K562 (cell line): ENCODE measurements at regions not wholly inside any gene's neighbourhood (a gene's known extent, or its start where the extent isn't known, plus 50 kb on each side); places are given as distances from the start of the nearest gene placed in this dataset.

Experiments used
- ATAC-seq: fragments of 200-7000 bp; cut with Tn5 transposase; 3 replicates; pipeline ENCODE4 v1.9.1; 2020; ENCODE audit warnings: moderate library complexity
- BruUV-seq: library from RNA; stranded (reverse); fragments of 400-500 nt; replicated peaks from 2 replicates; lab custom pipeline; 2021; lab: Mats Ljungman, UMichigan
- CTCF ChIA-PET: fragments of 300-600 bp; formaldehyde crosslinking; extraction: SDS; loops from one replicate; lab custom pipeline; 2021; ENCODE audit warnings: low intra/inter-chr PET ratio; lab: Yijun Ruan, JAX
- POLR2A ChIA-PET: fragments of 300-600, 350-650 bp; sonication (Branson Sonifier 250); formaldehyde crosslinking; extraction: SDS; loops from one replicate; lab custom pipeline; 2021; ENCODE audit warnings: antibody characterized with exemption, inconsistent platforms; lab: Yijun Ruan, JAX
- DNase-seq, 4 experiments: peaks; one replicate each; pipeline versions ENCODE4 v3.0.0 to v3.0.0-alpha.2; 2011 to 2018; ENCODE audit warnings: low spot score in 3 of 4, mixed read lengths in 3 of 4; ENCODE audit errors: extremely low read depth in 1 of 4
- FAIRE-seq: peaks from 2 replicates; lab custom pipeline; 2011; peaks lifted over from hg19 to GRCh38; lab: Jason Lieb, UNC
- H2AFZ ChIP-seq: 2 replicates; pipeline ENCODE4 v1.6.0; 2011; ENCODE audit warnings: low read depth, low read length, control low read depth, inconsistent platforms
- H3K27ac ChIP-seq: fragments of 200-600 bp; 3 replicates; pipeline ENCODE4 v1.8.0; 2011; ENCODE audit warnings: low read depth, mild to moderate bottlenecking, control low read depth, inconsistent platforms, low read length, moderate library complexity, mixed read lengths; ENCODE audit errors: extremely low read depth
- H3K27me3 ChIP-seq, 2 experiments: fragments of 300-600 bp in 1 of 2; 2 replicates in 1 of 2; 3 replicates in 1 of 2; pipeline versions ENCODE4 v1.6.0 to v1.8.0; 2011; ENCODE audit warnings: inconsistent platforms in 2 of 2, low read length in 2 of 2, mild to moderate bottlenecking in 1 of 2, mixed read lengths in 1 of 2, moderate library complexity in 1 of 2; ENCODE audit not compliant: control insufficient read depth in 2 of 2, insufficient read depth in 2 of 2
- H3K36me3 ChIP-seq: fragments of 300-600 bp; 3 replicates; pipeline ENCODE4 v1.8.0; 2011; ENCODE audit warnings: mild to moderate bottlenecking, low read length, inconsistent platforms; ENCODE audit not compliant: control insufficient read depth, insufficient read depth
- H3K4me1 ChIP-seq, 2 experiments: fragments of 200-600 bp in 1 of 2; replicated peaks in 1 of 2; 2 replicates in 1 of 2; 3 replicates in 1 of 2; pipeline versions ENCODE4 v1.5.1 to v1.8.0; 2011; ENCODE audit warnings: inconsistent platforms in 2 of 2, low read length in 2 of 2, mild to moderate bottlenecking in 1 of 2, mixed read lengths in 1 of 2, moderate library complexity in 1 of 2; ENCODE audit not compliant: control insufficient read depth in 2 of 2, insufficient read depth in 2 of 2
- H3K4me2 ChIP-seq: 2 replicates; pipeline ENCODE4 v1.6.1; 2011; ENCODE audit warnings: low read length, control low read depth, inconsistent platforms, mixed read lengths; ENCODE audit not compliant: insufficient read depth
- H3K4me3 ChIP-seq: fragments of 200-600 bp; sonication (generic), shearing (Covaris generic); 2 replicates; pipeline ENCODE4 v1.5.1; 2016; ENCODE audit warnings: control low read depth, inconsistent platforms
- H3K79me2 ChIP-seq: fragments of 200-600 bp; 3 replicates; pipeline ENCODE4 v1.8.0; 2011; ENCODE audit warnings: low read length, inconsistent platforms; ENCODE audit not compliant: control insufficient read depth, insufficient read depth
- H3K9ac ChIP-seq, 2 experiments: 2 replicates each; pipeline versions ENCODE4 v1.6.0 to v1.6.1; 2011; ENCODE audit warnings: low read depth in 2 of 2, low read length in 2 of 2, control low read depth in 1 of 2, inconsistent platforms in 1 of 2, mild to moderate bottlenecking in 1 of 2, mixed read lengths in 1 of 2; ENCODE audit not compliant: insufficient read depth in 1 of 2
- H3K9me1 ChIP-seq: one replicate; pipeline ENCODE4 v1.6.0; 2011; ENCODE audit warnings: inconsistent platforms, mild to moderate bottlenecking, low read length, moderate library complexity; ENCODE audit not compliant: control insufficient read depth, insufficient read depth
- H3K9me3 ChIP-seq: replicated peaks from 2 replicates; pipeline ENCODE4 v1.5.1; 2011; ENCODE audit warnings: low read depth, low read length, inconsistent platforms; ENCODE audit not compliant: control insufficient read depth, insufficient read depth
- H4K20me1 ChIP-seq: replicated peaks from 2 replicates; pipeline ENCODE4 v1.6.1; 2011; ENCODE audit warnings: low read length, inconsistent platforms, mixed read lengths; ENCODE audit not compliant: control insufficient read depth, insufficient read depth
- ESRRA ChIP-seq: fragments of 450-650 bp; IDR thresholded peaks from 2 replicates; pipeline ENCODE4 v1.6.1; 2014; ENCODE audit warnings: low read depth, mild to moderate bottlenecking, moderate library complexity, borderline replicate concordance
- GTF3C2 ChIP-seq: IDR thresholded peaks from 3 replicates; pipeline ENCODE4 v1.6.1; 2011; ENCODE audit warnings: borderline replicate concordance, mild to moderate bottlenecking, moderate library complexity; ENCODE audit not compliant: insufficient read length; ENCODE audit errors: extremely low read depth
- JUNB ChIP-seq: fragments of 450-650 bp; formaldehyde crosslinking; conservative IDR thresholded peaks from 2 replicates; pipeline ENCODE4 v1.4.0; 2020; ENCODE audit warnings: mild to moderate bottlenecking
- KLF13 ChIP-seq: fragments of 450-650 bp; IDR thresholded peaks from 2 replicates; pipeline ENCODE4 v1.6.1; 2016; ENCODE audit warnings: missing genetic modification characterization, low read depth, mild to moderate bottlenecking, missing compliant biosample characterization, moderate library complexity, borderline replicate concordance
- KLF6 ChIP-seq: fragments of 250-450 bp; sonication (Bioruptor Pico); IDR thresholded peaks from 2 replicates; pipeline ENCODE4 v1.4.0; 2020; ENCODE audit warnings: mild to moderate bottlenecking, moderate library complexity, borderline replicate concordance
- STAT5A ChIP-seq: IDR thresholded peaks from 2 replicates; pipeline ENCODE4 v1.6.1; 2012; ENCODE audit warnings: low read length, inconsistent platforms, borderline replicate concordance
- STAT5B ChIP-seq: fragments of 250-450 bp; sonication (Bioruptor Pico); IDR thresholded peaks from 2 replicates; pipeline ENCODE4 v1.8.0; 2021; ENCODE audit warnings: mild to moderate bottlenecking, inconsistent platforms
- STAT6 ChIP-seq: sonication (generic); formaldehyde crosslinking; IDR thresholded peaks from 2 replicates; pipeline ENCODE4 v1.8.1; 2023; ENCODE audit warnings: mild to moderate bottlenecking, missing genetic modification reagents
- U2AF2 ChIP-seq: fragments of 200-400 bp; formaldehyde crosslinking; optimal IDR thresholded peaks from 2 replicates; pipeline ENCODE3; 2017; ENCODE audit warnings: low read depth, mild to moderate bottlenecking, low read length
- USF2 ChIP-seq: sonication (generic); formaldehyde crosslinking; IDR thresholded peaks from 2 replicates; pipeline ENCODE4 v1.5.0; 2020; ENCODE audit warnings: missing genetic modification reagents
- ZNF184 ChIP-seq: sonication (generic); formaldehyde crosslinking; IDR thresholded peaks from 2 replicates; pipeline ENCODE4 v1.5.0; 2020; ENCODE audit warnings: missing genetic modification reagents
- ZNF217 ChIP-seq: sonication (generic); formaldehyde crosslinking; IDR thresholded peaks from 2 replicates; pipeline ENCODE4 v1.8.0; 2022; ENCODE audit warnings: mild to moderate bottlenecking, missing genetic modification reagents
- ZNF280A ChIP-seq: fragments of 450-650 bp; IDR thresholded peaks from 2 replicates; pipeline ENCODE4 v1.6.1; 2018; ENCODE audit warnings: mild to moderate bottlenecking, low read depth; ENCODE audit not compliant: partially characterized antibody
- ZNF354B ChIP-seq: fragments of 250-450 bp; sonication (Bioruptor Pico); IDR thresholded peaks from 2 replicates; pipeline ENCODE4 v1.4.0; 2020
- ZNF766 ChIP-seq: fragments of 200-800 bp; sonication (Bioruptor generic); conservative IDR thresholded peaks from 2 replicates; pipeline ENCODE4 v1.6.1; 2016; ENCODE audit warnings: missing genetic modification characterization, missing compliant biosample characterization
- ZNF830 ChIP-seq: fragments of 250-450 bp; sonication (Bioruptor Pico); IDR thresholded peaks from 2 replicates; pipeline ENCODE4 v1.5.0; 2021; ENCODE audit warnings: mild to moderate bottlenecking
- WGBS: fragments of 100-300 bp; shearing (Covaris generic); methylation state at CpG from one replicate; pipeline ENCODE4 v1.1.6; 2016; ENCODE audit warnings: low coverage, mixed read lengths; ENCODE audit not compliant: insufficient coverage; ENCODE audit errors: missing lambda C conversion rate; 5-methylcytosine and 5-hydroxymethylcytosine counted together
- in situ Hi-C: fragments of 300-500 bp; cut with MboI; formaldehyde crosslinking; loops from 4 replicates; pipeline ENCODE4 v1.15.0; 2018; ENCODE audit warnings: inconsistent platforms, mixed read lengths
- intact Hi-C: fragments of 100-400 bp; cut with micrococcal nuclease; formaldehyde crosslinking; loops from 2 replicates; pipeline ENCODE4 v1.14.2; 2022

- POLR2A ChIA-PET: no interaction called here
- ATAC-seq (no peak), DNase-seq (no peak), FAIRE-seq (no peak)
- no peaks in the 10 kb centered on the region for H3K27me3 ChIP-seq
- H3K79me2 ChIP-seq: no peaks in the 10 kb centered on the region
- H3K4me3 ChIP-seq: no peak overlapping the region
- CTCF ChIA-PET: no interaction called here
- 0% methylated on average over 3 of the region's 3 CpGs for WGBS
- H4K20me1 ChIP-seq: no peaks in the 10 kb centered on the region
- H3K4me1 ChIP-seq: no peaks in the 10 kb centered on the region
- H3K9ac ChIP-seq: no peak overlapping the region
- in situ Hi-C loops: no loop called here
- intact Hi-C loops: no loop called here
- H3K27ac ChIP-seq: no peak overlapping the region
- no TSS peak for BruUV-seq
- H3K9me3 ChIP-seq: no peaks in the 10 kb centered on the region
- no peaks in the 10 kb centered on the region for H3K9me1 ChIP-seq
- no peak overlapping the region for H2AFZ ChIP-seq
- no peak overlapping the region for H3K4me2 ChIP-seq
- H3K36me3 ChIP-seq: no peaks in the 10 kb centered on the region
- TF ChIP-seq STAT5B (CRISPR knock-in tag) (no peak), ZNF280A (no peak), KLF13 (tag) (no peak), JUNB (no peak), ZNF184 (CRISPR knock-in tag) (no peak), ZNF830 (no peak), STAT6 (CRISPR knock-in tag) (no peak), KLF6 (CRISPR knock-in tag) (no peak), ZNF354B (CRISPR knock-in tag) (no peak), GTF3C2 (no peak), ESRRA (no peak), USF2 (CRISPR knock-in tag) (no peak), ZNF217 (no peak), STAT5A (no peak), U2AF2 (no peak), ZNF766 (no peak)
These were observed 74.0 kb upstream of the PLSCR5 start for GRCh38 chr3:146679191-146679590.
